ENCODE measurements at regions not wholly inside any gene's neighbourhood (a gene's known extent, or its start where the extent isn't known, plus 50 kb on each side); places are given as distances from the start of the nearest gene placed in this dataset.

DNA sequence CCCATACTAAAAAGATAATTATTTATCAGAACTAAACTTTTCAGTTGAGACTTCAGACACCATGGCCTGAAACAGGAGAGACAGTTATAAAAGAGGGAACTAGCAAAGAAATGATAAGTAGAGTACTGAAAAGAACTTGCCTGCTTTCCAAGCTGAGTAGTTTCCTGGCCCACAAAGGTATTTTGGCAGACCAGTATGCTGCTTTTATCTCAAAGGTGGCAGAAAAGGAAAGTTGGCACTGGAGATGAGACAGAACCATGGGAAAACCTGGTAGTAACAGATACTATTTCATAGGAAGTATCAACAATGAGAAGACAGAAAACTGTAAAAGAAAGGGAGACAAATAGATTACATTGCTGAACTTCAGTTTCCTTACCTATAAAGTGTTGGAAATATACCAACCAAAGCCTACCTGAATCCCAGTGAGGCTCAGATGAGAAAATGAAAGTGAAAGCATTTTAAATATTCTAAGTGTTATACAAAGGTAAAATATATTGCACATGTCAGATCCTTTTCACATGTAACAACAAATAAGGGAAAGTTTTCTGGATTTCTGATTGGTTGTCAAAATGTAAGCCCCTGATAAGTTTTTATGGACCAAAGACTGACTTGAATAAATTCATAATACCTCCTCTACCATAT is 155.3 kb upstream of the FSCB start:
- no peak for TF ChIP-seq ZNF274 (IDR thresholded peaks at IDR 0.05; ENCODE audit: borderline replicate concordance, low read depth, low read length)
- no peak for TF ChIP-seq POLR2A (conservative IDR thresholded peaks at IDR 0.05)
- TF ChIP-seq NR2C2 (CRISPR knock-in tag; IDR thresholded peaks at IDR 0.05) = no peak
- no peak for TF ChIP-seq NR2C2 (tag; IDR thresholded peaks at IDR 0.05)
- TF ChIP-seq NR1H2 (CRISPR knock-in tag; IDR thresholded peaks at IDR 0.05) = no peak
- no peak for TF ChIP-seq SRSF1 (IDR thresholded peaks at IDR 0.05; ENCODE audit: low read depth, low read length)
- TF ChIP-seq POLR2G (IDR thresholded peaks at IDR 0.05; ENCODE audit: low read depth, low read length) = no peak
- TF ChIP-seq RAD21 (CRISPR knock-in tag; conservative IDR thresholded peaks at IDR 0.05 in 1 of 2, IDR thresholded peaks at IDR 0.05 in 1 of 2) = no peak
- TF ChIP-seq, protein P1, sequence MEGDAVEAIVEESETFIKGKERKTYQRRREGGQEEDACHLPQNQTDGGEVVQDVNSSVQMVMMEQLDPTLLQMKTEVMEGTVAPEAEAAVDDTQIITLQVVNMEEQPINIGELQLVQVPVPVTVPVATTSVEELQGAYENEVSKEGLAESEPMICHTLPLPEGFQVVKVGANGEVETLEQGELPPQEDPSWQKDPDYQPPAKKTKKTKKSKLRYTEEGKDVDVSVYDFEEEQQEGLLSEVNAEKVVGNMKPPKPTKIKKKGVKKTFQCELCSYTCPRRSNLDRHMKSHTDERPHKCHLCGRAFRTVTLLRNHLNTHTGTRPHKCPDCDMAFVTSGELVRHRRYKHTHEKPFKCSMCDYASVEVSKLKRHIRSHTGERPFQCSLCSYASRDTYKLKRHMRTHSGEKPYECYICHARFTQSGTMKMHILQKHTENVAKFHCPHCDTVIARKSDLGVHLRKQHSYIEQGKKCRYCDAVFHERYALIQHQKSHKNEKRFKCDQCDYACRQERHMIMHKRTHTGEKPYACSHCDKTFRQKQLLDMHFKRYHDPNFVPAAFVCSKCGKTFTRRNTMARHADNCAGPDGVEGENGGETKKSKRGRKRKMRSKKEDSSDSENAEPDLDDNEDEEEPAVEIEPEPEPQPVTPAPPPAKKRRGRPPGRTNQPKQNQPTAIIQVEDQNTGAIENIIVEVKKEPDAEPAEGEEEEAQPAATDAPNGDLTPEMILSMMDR (IDR thresholded peaks at IDR 0.05 in 2 of 3, conservative IDR thresholded peaks at IDR 0.05 in 1 of 3; ENCODE audit: insufficient read depth in 2 of 3, low read depth in 1 of 3, low read length in 3 of 3) = no peak
- TF ChIP-seq MCM7 (IDR thresholded peaks at IDR 0.05) = no peak
- TF ChIP-seq ZNF785 (CRISPR knock-in tag; IDR thresholded peaks at IDR 0.05) = no peak
- no peak for TF ChIP-seq ZNF121 (CRISPR knock-in tag; conservative IDR thresholded peaks at IDR 0.05)
- TF ChIP-seq ZNF184 (CRISPR knock-in tag; IDR thresholded peaks at IDR 0.05) = no peak
- TF ChIP-seq, protein P2, sequence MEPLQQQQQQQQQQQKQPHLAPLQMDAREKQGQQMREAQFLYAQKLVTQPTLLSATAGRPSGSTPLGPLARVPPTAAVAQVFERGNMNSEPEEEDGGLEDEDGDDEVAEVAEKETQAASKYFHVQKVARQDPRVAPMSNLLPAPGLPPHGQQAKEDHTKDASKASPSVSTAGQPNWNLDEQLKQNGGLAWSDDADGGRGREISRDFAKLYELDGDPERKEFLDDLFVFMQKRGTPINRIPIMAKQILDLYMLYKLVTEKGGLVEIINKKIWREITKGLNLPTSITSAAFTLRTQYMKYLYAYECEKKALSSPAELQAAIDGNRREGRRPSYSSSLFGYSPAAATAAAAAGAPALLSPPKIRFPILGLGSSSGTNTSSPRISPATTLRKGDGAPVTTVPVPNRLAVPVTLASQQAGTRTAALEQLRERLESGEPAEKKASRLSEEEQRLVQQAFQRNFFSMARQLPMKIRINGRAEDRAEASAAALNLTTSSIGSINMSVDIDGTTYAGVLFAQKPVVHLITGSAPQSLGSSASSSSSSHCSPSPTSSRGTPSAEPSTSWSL (CRISPR knock-in tag; IDR thresholded peaks at IDR 0.05; ENCODE audit: borderline replicate concordance) = no peak

All from K562 (cell line).